OCI-LY1 (cell line): ENCODE measurements at regions not wholly inside any gene's neighbourhood (a gene's known extent, or its start where the extent isn't known, plus 50 kb on each side); places are given as distances from the start of the nearest gene placed in this dataset.

Experiments used
- H2AFZ ChIP-seq: fragments of 200-600 bp; sonication (generic), shearing (Covaris generic); 2 replicates; pipeline ENCODE4 v1.6.0; 2014; ENCODE audit warnings: antibody characterized with exemption, mild to moderate bottlenecking, low read length
- H3F3A ChIP-seq: fragments of 200-600 bp; sonication (generic), shearing (Covaris generic); 2 replicates; pipeline ENCODE4 v1.6.0; 2014; ENCODE audit warnings: mild to moderate bottlenecking, antibody characterized with exemption, low read length, moderate library complexity; ENCODE audit not compliant: insufficient read depth
- H3K27ac ChIP-seq: fragments of 200-600 bp; sonication (generic); 2 replicates; pipeline ENCODE4 v1.5.1; 2014; ENCODE audit warnings: low read length, mixed run types, mild to moderate bottlenecking, low read depth; ENCODE audit not compliant: poor library complexity, severe bottlenecking
- H3K27me3 ChIP-seq: fragments of 200-600 bp; sonication (generic); 2 replicates; pipeline ENCODE4 v1.6.0; 2014; ENCODE audit warnings: antibody characterized with exemption, mild to moderate bottlenecking, low read length, moderate library complexity; ENCODE audit not compliant: insufficient read depth
- H3K36me3 ChIP-seq: fragments of 200-600 bp; sonication (generic); 2 replicates; pipeline ENCODE4 v1.6.1; 2014; ENCODE audit warnings: mild to moderate bottlenecking, antibody characterized with exemption, low read length, moderate library complexity, mixed read lengths; ENCODE audit not compliant: insufficient read depth
- H3K4me1 ChIP-seq: fragments of 200-600 bp; sonication (generic); 2 replicates; pipeline ENCODE4 v1.5.1; 2014; ENCODE audit warnings: mild to moderate bottlenecking, low read length, moderate library complexity; ENCODE audit not compliant: insufficient read depth, severe bottlenecking
- H3K4me2 ChIP-seq: fragments of 200-600 bp; sonication (generic), shearing (Covaris generic); 2 replicates; pipeline ENCODE4 v1.6.1; 2014; ENCODE audit warnings: low read length
- H3K4me3 ChIP-seq: fragments of 200-600 bp; sonication (generic); 2 replicates; pipeline ENCODE4 v1.5.1; 2014; ENCODE audit warnings: low read length, low read depth, mild to moderate bottlenecking, mixed read lengths; ENCODE audit not compliant: poor library complexity, severe bottlenecking
- H3K79me2 ChIP-seq: fragments of 200-600 bp; shearing (Covaris generic); 2 replicates; pipeline ENCODE4 v1.6.1; 2016; ENCODE audit warnings: mixed run types, low read length, mixed read lengths; ENCODE audit not compliant: insufficient read depth
- H3K9ac ChIP-seq: fragments of 200-600 bp; sonication (generic), shearing (Covaris generic); 2 replicates; pipeline ENCODE4 v1.6.1; 2014; ENCODE audit warnings: mild to moderate bottlenecking, low read length, mixed read lengths
- H3K9me2 ChIP-seq: fragments of 200-600 bp; sonication (generic), shearing (Covaris generic); 2 replicates; pipeline ENCODE4 v1.6.1; 2014; ENCODE audit warnings: low read depth, mild to moderate bottlenecking, low read length, mixed read lengths
- H3K9me3 ChIP-seq: fragments of 200-600 bp; shearing (Covaris generic); 2 replicates; pipeline ENCODE4 v1.6.1; 2014; ENCODE audit warnings: low read length, mixed read lengths
- H4K20me1 ChIP-seq: fragments of 200-600 bp; sonication (generic), shearing (Covaris generic); 2 replicates; pipeline ENCODE4 v1.6.0; 2016; ENCODE audit warnings: mild to moderate bottlenecking, low read length; ENCODE audit not compliant: insufficient read depth
- CTCF ChIP-seq: fragments of 200-600 bp; sonication (generic), shearing (Covaris generic); IDR thresholded peaks from 2 replicates; pipeline ENCODE4 v1.5.1; 2017; ENCODE audit warnings: mild to moderate bottlenecking, antibody characterized with exemption, low read length, moderate library complexity, mixed read lengths
- EZH2 ChIP-seq: fragments of 200-600 bp; sonication (generic), shearing (Covaris generic); IDR thresholded peaks from 2 replicates; pipeline ENCODE4 v1.8.0; 2017; ENCODE audit warnings: borderline replicate concordance, mixed run types, mild to moderate bottlenecking, antibody characterized with exemption, low read length, moderate library complexity, mixed read lengths

- H2AFZ ChIP-seq: no peak overlapping the region
- H3K4me2 ChIP-seq: no peak overlapping the region
- H3K9me3 ChIP-seq: no peaks in the 10 kb centered on the region
- no peak overlapping the region for H3K27ac ChIP-seq
- no peak overlapping the region for H3K4me3 ChIP-seq
- TF ChIP-seq CTCF (no peak), EZH2 (no peak)
- H3K27me3 ChIP-seq: no peaks in the 10 kb centered on the region
- no peak overlapping the region for H3K9ac ChIP-seq
- H3F3A ChIP-seq: no peaks in the 10 kb centered on the region
- H3K79me2 ChIP-seq: no peaks in the 10 kb centered on the region
- H3K36me3 ChIP-seq: no peaks in the 10 kb centered on the region
- H3K4me1 ChIP-seq: no peaks in the 10 kb centered on the region
- no peaks in the 10 kb centered on the region for H4K20me1 ChIP-seq
- H3K9me2 ChIP-seq: no peaks in the 10 kb centered on the region
Measured at GRCh38 chr21:25107708-25108107, 499.6 kb downstream of the MRPL39 start.

- Histone ChIP-seq H3K27ac (no peak overlapping the region), H3K79me2 (no peaks in the 10 kb centered on the region), H3K9ac (no peak overlapping the region), H3K27me3 (no peaks in the 10 kb centered on the region), H3F3A (no peaks in the 10 kb centered on the region), H4K20me1 (no peaks in the 10 kb centered on the region), H2AFZ (no peak overlapping the region), H3K4me2 (no peak overlapping the region), H3K9me3 (no peaks in the 10 kb centered on the region), H3K36me3 (no peaks in the 10 kb centered on the region), H3K4me3 (no peak overlapping the region), H3K9me2 (no peaks in the 10 kb centered on the region), H3K4me1 (no peaks in the 10 kb centered on the region)
- TF ChIP-seq EZH2 (no peak), CTCF (no peak)
Measured at GRCh38 chr21:25103500-25104207, 503.6 kb downstream of the MRPL39 start.

GRCh38 chr21:25097648-25098047, 509.6 kb downstream of the MRPL39 start:
- H2AFZ ChIP-seq: no peak overlapping the region
- H3F3A ChIP-seq: no peaks in the 10 kb centered on the region
- no peaks in the 10 kb centered on the region for H3K79me2 ChIP-seq

More at GRCh38 chr21:25097648-25098047, 509.6 kb downstream of the MRPL39 start:
- H3K27me3 ChIP-seq: no peaks in the 10 kb centered on the region
- no peaks in the 10 kb centered on the region for H3K9me2 ChIP-seq
- H3K4me3 ChIP-seq: no peak overlapping the region
- no peak overlapping the region for H3K9ac ChIP-seq
- H4K20me1 ChIP-seq: no peaks in the 10 kb centered on the region
- no peaks in the 10 kb centered on the region for H3K4me1 ChIP-seq
- no peak for TF ChIP-seq EZH2
- TF ChIP-seq CTCF: no peak
- no peak overlapping the region for H3K4me2 ChIP-seq
- H3K27ac ChIP-seq: no peak overlapping the region
- H3K9me3 ChIP-seq: no peaks in the 10 kb centered on the region
- no peaks in the 10 kb centered on the region for H3K36me3 ChIP-seq
